ENCODE measurements at regions not wholly inside any gene's neighbourhood (a gene's known extent, or its start where the extent isn't known, plus 50 kb on each side); places are given as distances from the start of the nearest gene placed in this dataset.

DNA sequence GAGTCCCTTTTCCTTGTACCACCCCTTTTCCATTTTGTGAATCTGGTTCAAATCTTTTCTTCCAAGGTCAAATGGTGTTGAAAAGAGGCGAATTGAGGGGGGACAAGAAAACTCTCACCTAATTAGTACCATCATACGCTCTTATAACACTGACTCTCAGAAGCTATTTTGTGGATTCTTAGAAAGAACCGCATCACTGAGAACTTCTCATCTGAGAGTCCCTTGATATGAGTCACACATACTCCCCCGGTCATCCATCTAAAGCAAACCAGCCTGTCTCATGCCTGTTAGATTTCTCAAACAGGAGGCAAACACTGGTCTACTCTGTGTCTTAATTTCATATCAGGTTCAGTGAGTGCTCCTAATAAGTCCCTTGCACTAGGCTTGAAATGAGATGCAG lies 76.5 kb upstream of the SPRED1 start:
- Histone ChIP-seq H3K9me3 (ENCODE audit: insufficient read depth in 2 of 2, low read depth in 1 of 2, low read length in 1 of 2) (no peaks in the 10 kb centered on the region), H2BK20ac (ENCODE audit: low read length) (no peak overlapping the region), H3K4me3 (ENCODE audit: extremely low read depth in 1 of 4, insufficient read depth in 2 of 4, low read depth in 3 of 4, low read length in 4 of 4) (no peak overlapping the region), H2BK5ac (ENCODE audit: low read depth, low read length) (no peak overlapping the region), H4K20me1 (replicated peaks in 1 of 2; ENCODE audit: control insufficient read depth in 1 of 2, insufficient read depth in 2 of 2, low read length in 2 of 2) (no peaks in the 10 kb centered on the region), H4K5ac (ENCODE audit: insufficient read length, low read depth, low read length) (no peak overlapping the region), H3K23ac (ENCODE audit: insufficient read length) (no peak overlapping the region), H3K79me1 (ENCODE audit: low read depth, low read length) (no peaks in the 10 kb centered on the region), H3K27me3 (replicated peaks in 1 of 4; ENCODE audit: control insufficient read depth in 3 of 4, extremely low read depth in 1 of 4, insufficient read depth in 3 of 4, low read length in 3 of 4) (no peaks in the 10 kb centered on the region), H3K27ac (ENCODE audit: low read depth, low read length) (no peak overlapping the region), H2AK5ac (ENCODE audit: low read depth, low read length) (no peak overlapping the region), H3K56ac (replicated peaks; ENCODE audit: insufficient read length, low read depth, low read length) (no peak overlapping the region), H3K4me1 (replicated peaks in 1 of 4; ENCODE audit: control insufficient read depth in 3 of 4, insufficient read depth in 4 of 4, low read length in 3 of 4) (peaks cover 0 to 7% (median 3%) of the 10 kb centered on the region in 4 experiments; a peak in 1 of 7 replicates), H2AFZ (ENCODE audit: low read length) (peak overlapping the region; percentile 31; the same call in 1 of the 2 replicates), H3K36me3 (ENCODE audit: control insufficient read depth in 2 of 4, insufficient read depth in 4 of 4, low read length in 3 of 4) (no peaks in the 10 kb centered on the region), H3K4me2 (ENCODE audit: insufficient read depth in 1 of 2, low read depth in 2 of 2, low read length in 2 of 2) (no peak overlapping the region), H4K8ac (ENCODE audit: extremely low read depth, insufficient read depth, low read length) (no peak overlapping the region), H3K23me2 (ENCODE audit: low read depth, low read length) (no peaks in the 10 kb centered on the region), H2BK120ac (replicated peaks; ENCODE audit: low read depth, low read length) (no peak overlapping the region), H3K79me2 (ENCODE audit: control insufficient read depth in 1 of 2, insufficient read depth in 2 of 2, low read length in 2 of 2) (no peaks in the 10 kb centered on the region), H3K18ac (ENCODE audit: extremely low read depth, low read length) (no peak overlapping the region), H3K9ac (replicated peaks in 1 of 4; ENCODE audit: extremely low read depth in 1 of 4, low read depth in 3 of 4, low read length in 3 of 4) (no peak overlapping the region), H2BK15ac (ENCODE audit: low read length) (no peak overlapping the region), H3K4ac (replicated peaks; ENCODE audit: insufficient read length, low read depth, low read length) (no peak overlapping the region), H3K14ac (ENCODE audit: insufficient read length) (no peak overlapping the region), H2BK12ac (ENCODE audit: low read depth, low read length) (no peak overlapping the region), H4K91ac (replicated peaks; ENCODE audit: insufficient read length, low read length) (no peak overlapping the region)
- TF ChIP-seq CEBPB (IDR thresholded peaks at IDR 0.05; ENCODE audit: low read depth, low read length) (no peak), ZNF274 (IDR thresholded peaks at IDR 0.05; ENCODE audit: borderline replicate concordance, extremely low read depth, low read length) (no peak), POLR2AphosphoS5 (IDR thresholded peaks at IDR 0.05; ENCODE audit: low read depth, low read length) (no peak), JUND (IDR thresholded peaks at IDR 0.05; ENCODE audit: low read length) (no peak), SP1 (IDR thresholded peaks at IDR 0.05; ENCODE audit: low read depth, low read length) (no peak), POLR2A (IDR thresholded peaks at IDR 0.05; ENCODE audit: control extremely low read depth in 1 of 2, low read depth in 2 of 2, low read length in 2 of 2) (no peak), TEAD4 (IDR thresholded peaks at IDR 0.05; ENCODE audit: low read depth, low read length) (no peak)
- TF ChIP-seq, protein P1, sequence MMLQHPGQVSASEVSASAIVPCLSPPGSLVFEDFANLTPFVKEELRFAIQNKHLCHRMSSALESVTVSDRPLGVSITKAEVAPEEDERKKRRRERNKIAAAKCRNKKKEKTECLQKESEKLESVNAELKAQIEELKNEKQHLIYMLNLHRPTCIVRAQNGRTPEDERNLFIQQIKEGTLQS (IDR thresholded peaks at IDR 0.05; ENCODE audit: insufficient read depth, low read depth, low read length) = no peak
- 85% methylated on average over 4 of the region's 4 CpGs; no CpG with 5 or more reads in 1 of the 2 experiments for WGBS, 2 experiments (ENCODE audit: extremely low coverage in 1 of 2, insufficient coverage in 1 of 2, insufficient read length in 1 of 2, insufficient replicate concordance in 2 of 2, low coverage in 1 of 2, low lambda C conversion rate in 2 of 2, missing lambda C conversion rate in 1 of 2)
- ChIA-PET POLR2A (ENCODE audit: partially characterized antibody) (no interaction called here), CTCF (ENCODE audit: partially characterized antibody) (no interaction called here)
- DNase-seq (ENCODE audit: low read depth in 1 of 2, low spot score in 2 of 2) = no peak
- FAIRE-seq = no peak
